GM11168 (cell line): ENCODE measurements at regions not wholly inside any gene's neighbourhood (a gene's known extent, or its start where the extent isn't known, plus 50 kb on each side); places are given as distances from the start of the nearest gene placed in this dataset.

Source experiments
- in situ Hi-C: fragments of 300-500 bp; cut with MboI; formaldehyde crosslinking; loops from one replicate; pipeline ENCODE4 v1.12.0; 2022; ENCODE audit warnings: low sequenced_read_pairs; ENCODE audit not compliant: unreplicated experiment

DNA sequence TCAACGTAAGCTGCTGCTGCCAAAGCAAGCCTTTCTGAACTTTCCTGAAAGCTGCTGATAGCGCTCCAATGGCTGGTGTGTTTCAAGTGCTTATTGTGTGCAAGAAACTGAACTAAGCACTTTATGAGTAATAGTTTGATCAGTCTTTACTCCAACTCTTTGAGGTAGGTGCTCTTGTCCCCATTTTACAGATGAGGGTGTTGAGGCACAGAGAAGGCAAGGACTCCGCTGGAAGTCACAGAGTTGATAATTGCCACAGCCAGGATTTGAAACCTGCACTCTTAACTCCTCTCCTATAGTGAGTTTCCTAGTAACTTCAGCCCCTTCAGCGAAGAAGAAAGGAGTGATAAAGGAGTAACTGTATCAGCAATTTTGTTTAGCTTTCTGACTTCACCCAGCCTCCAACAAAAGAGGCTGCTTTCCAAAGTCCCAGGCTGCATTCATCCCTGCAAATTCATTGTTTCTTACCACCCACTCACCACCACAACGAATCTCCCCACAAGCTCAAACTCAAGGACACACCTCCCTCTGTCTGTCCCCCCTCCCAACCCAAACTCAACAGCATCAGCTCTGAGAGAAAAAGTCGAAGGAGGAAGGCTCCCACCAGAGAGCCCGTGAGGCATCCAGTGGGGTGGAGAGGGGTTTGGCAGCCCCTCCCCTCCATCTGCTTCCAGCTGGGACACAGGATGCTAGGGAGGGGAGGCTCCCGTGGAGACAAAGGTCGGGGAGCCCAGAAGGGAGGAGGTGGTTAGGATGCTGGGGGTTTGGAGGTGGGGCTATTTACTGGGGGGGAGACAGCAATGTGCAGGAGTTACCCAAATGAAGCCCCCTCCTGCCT is 139.6 kb downstream of the NAV1 start:
- in situ Hi-C loops, result no loop called here

DNA sequence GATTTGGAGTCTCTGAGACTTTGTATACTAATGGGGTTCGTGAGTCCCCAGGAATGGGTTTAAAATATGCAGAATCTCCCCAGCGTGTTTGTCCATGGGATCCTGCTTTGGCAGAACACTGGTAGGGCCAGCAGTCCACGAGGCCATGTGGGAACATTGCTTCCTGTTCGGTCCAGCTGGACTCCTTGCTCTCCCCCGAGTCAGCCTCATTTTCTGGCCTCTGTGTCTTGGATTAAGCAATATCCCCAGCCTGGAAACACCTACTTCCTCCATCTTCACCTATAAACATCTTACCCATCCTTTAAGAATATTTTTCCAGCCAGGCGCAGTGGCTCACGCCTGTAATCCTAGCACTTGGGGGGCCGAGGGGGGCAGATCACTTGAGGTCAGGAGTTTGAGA is 142.4 kb downstream of the NAV1 start:
- in situ Hi-C loops, result no loop called here

- in situ Hi-C loops, result no loop called here
These were observed 144.0 kb downstream of the NAV1 start for GRCh38 chr1:201682964-201683363.

DNA sequence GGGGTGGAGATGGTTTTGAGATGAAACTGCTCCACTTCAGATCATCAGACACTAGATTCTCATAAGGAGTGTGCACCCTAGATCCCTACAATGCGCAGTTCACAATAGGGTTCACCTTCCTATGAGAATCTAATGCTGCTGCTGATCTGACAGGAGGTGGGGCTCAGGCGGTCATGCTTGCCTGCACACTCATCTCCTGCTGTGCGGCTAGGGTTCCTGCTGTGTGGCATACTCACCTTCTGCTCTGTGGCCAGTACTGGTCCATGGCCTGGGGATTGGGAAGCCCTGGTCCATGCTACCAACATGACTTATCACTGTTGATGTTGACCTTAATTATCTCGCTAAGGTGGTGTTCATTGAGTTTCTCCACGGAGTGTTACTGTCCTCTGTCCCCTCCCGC is 144.5 kb downstream of the NAV1 start:
- in situ Hi-C loops, result no loop called here

GRCh38 chr1:201685485-201685884 is 143.5 kb upstream of the IPO9 start:
- in situ Hi-C loops, result no loop called here

GRCh38 chr1:201686714-201687455 is 142.1 kb upstream of the IPO9 start:
- in situ Hi-C loops, result no loop called here

DNA sequence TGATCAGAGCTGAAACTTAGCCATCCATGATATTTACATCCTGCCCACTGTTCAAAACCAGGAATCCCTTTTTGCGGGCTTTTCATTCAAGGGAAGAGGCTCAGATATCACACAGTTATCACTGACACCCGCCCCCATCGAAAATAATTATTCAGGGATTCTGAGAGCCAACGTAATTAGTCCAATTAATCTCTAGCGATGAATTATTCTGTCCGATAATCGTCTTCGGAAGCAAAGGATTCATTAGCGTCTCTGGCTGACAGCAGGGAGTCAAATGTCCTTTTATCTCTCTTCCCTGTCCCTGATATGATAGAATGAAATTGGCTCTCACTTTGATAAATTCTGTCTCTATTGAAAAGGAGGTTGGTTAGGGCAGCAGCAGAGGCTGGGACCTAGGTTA is 140.4 kb upstream of the IPO9 start:
- in situ Hi-C loops, result no loop called here

- in situ Hi-C loops, result no loop called here
These were observed 139.3 kb upstream of the IPO9 start for GRCh38 chr1:201689647-201690046.

DNA sequence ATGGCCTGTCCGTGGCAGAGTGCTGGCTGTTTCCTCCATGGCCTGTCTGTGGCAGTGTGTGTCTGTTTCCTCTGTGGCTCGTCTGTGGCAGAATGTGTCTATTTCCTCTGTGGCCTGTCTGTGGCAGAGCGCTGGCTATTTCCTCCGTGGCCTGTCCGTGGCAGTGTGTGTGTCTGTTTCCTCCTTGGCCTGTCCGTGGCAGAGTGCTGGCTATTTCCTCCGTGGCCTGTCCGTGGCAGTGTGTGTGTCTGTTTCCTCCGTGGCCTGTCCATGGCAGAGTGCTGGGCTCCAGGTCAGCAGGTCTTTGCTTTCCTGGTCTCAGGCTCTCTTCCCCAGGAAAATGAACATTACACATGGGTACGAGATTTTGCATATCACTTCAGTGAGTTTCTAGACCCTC is 138.4 kb upstream of the IPO9 start:
- in situ Hi-C loops, result no loop called here

DNA sequence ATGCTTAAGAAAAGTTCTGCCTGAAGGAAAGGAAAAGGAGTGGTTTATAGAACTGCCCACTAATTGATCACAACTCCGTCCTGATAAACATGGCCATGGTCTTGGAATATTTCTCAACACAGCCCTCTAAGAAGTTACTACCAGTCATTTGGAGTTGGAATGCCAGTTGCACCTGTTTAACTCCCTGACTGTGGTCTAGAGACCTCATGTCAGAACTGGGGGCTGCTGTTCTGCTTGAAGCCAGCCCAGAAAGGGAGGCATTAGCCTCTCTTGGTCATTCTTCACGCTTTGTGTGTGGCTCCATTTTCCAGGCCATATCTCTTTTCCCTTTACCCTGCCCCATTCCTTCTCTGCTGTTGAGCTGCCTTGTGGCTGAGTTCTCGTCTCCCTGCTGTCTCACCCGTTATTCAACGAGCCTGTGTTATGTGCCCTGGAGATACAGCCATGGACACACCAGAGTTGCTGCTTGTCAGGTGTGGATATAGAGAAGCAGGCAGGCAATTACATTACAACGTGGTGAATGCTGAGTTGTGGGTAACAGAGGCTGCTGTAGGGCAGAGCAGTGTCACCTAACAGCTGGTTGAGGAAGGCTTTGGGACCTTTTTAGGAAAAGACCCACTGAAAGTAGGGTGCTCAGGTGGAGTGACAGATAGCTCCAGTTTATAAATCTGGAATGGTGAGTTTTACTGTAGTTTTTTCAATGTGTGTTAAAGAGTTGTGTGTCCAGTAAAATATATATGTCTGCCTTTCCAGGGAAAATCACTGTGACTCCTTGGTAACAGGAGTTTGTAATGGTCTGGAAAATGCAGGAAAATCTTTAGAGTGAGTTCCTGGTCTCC is 137.0 kb upstream of the IPO9 start:
- in situ Hi-C loops, result no loop called here

DNA sequence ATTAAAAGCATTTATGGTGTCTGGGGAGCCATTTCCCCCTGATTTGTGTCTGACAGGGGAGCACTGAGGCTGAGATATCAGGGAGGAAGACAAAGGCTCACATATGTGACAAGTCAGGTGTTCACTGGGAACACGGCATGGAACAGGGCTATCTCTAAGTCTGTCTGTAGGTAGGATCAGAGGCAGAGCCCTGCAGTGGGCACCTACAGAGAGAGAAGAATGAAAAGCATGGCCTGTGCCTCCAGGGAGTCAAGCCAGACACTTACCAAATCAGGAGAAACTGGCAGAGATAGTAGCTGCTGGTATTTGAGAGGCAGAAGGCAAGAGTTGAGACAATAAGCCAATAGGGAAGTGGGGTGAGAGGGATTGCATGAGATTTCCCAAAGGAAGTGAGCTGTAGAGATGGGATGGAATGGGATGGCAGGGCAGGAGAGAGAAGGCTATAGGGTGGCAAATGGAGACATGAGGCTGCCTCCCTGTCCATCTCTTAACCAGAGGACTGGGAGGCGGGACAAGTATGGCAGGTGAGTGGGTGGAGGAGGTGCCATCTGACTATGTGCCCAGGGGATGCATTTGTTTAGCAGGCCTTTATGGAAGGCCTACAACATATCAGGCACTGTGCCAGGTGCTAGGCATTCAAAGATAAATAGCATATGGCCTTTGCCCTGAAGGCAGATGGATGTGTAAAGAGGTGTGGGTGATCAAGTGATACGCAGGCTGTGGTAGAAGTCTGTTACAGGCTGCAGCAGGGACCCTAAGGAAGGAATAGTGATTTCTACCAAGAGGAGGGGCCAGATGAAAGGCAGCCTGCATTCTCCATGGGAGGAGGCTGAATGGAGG is 136.2 kb upstream of the IPO9 start:
- in situ Hi-C loops, result no loop called here

DNA sequence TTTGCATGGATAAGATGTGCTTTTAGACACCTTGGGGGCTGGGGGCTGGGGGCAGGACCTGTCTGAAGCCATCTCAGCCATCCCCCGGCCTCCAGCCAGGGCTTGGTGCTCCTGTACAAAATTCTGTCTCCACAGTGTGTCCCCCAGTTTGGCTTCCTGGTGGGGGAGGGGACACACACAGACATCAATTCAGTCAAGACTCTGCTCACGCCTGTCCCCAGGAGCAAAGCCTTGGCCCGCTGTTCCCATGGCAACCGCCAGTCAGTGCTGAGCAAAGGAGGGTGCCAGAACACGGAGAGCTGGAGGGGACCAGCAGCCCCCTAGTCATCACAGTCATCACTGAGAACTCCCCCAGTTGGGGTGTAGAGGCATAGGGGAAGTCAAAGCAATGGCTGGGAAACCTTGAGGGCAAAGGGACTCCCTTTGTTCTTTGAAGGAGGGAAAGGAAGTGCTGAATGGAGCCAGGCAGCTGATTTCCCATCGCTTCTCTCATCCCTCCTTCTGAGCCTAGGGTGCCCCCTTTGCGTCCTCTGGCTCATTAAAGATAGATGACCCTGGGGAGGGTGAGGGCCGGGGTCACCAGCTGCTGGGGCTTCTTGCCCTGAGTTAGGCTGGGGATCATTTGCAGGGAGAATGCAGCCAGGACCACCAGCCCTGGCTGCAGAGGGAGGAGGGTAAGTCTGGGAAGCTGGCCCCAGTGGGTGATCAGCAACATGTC is 134.9 kb upstream of the IPO9 start:
- in situ Hi-C loops, result no loop called here

DNA sequence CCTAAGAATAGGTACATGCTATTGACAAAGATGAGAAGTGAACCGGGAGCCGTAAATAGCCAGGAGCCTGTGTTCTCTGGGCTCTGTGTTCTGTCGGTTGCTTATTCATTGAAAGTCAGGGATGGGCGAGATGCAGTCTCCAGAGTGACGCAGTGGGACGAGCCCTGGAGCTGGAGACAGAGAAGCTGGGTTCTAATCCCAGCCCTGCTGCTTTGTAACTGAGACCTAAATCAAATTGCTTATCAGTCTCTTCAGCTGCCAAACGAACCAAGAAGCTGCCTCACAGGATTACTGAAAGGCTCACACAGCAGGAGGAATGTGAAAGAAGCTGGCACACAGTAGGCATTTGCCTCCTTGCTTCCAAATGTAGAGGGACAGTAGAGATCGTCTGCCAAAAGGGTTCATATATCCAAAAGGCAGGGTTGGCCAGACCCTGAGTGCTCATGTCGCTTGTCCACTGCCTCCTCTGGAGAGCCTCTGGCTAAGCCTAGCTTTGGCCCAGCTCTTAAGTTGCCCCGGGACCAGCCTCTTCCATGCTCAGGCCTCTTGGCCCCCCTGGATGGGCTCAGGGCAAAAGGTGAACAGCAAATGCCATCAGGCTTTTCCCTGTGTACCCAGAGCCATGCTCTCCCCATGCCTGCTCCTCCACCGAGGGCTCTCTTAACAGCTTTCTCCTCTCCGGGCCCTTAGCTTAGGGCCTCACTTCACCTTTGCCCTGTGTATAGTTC is 134.2 kb upstream of the IPO9 start:
- in situ Hi-C loops, result no loop called here

DNA sequence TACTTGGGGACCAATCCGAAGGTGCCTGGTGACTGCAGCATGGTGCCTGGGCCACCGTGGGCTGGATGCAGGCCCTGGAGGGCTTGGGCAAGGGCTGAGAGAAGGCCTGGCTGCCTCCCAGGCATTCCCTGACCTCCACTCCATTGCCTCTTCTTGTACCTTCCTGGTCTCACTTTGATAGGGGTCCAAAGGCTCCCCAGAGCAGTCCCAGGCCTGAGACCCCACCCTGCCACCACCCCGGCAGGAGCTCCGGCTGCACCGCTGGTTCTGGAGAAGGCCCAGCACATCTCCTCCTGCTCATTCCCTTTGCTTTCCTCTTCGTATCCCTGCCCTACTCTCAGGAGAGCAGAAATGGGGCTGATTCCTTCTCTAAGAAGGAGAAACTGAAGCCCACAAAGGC is 133.3 kb upstream of the IPO9 start:
- in situ Hi-C loops, result no loop called here

GRCh38 chr1:201696217-201696761 is 132.7 kb upstream of the IPO9 start:
- in situ Hi-C loops, result no loop called here

GRCh38 chr1:201697174-201697573 is 131.8 kb upstream of the IPO9 start:
- in situ Hi-C loops, result no loop called here

DNA sequence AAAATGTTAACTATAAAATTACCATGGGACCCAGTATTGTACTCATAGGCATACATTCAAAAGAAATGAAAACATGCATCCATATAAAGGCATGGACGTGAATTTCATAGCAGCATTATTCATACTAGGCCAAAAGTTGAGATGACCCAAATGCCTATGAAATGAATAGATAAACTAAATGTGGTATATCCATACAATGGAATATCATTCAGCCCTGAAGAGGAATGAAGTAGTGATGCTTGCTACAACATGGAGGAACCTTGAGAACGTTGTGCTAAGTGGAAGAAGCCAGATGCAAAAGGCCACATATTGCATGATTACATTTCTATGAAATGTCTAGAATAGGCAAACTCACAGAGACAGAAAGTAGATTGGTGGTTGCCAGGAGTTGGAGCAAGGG is 127.1 kb upstream of the IPO9 start:
- in situ Hi-C loops, result loop anchor here (10.0 kb wide), 1 partner anchor 147 kb away; no protein-coding TSS in a partner anchor

GRCh38 chr1:201702936-201703335 is 126.0 kb upstream of the IPO9 start:
- in situ Hi-C loops, result loop anchor here (10.0 kb wide), 1 partner anchor 148 kb away; no protein-coding TSS in a partner anchor
